GM23248 (cell line): ENCODE measurements at regions not wholly inside any gene's neighbourhood (a gene's known extent, or its start where the extent isn't known, plus 50 kb on each side); places are given as distances from the start of the nearest gene placed in this dataset.

Experiments
- EZH2 ChIP-seq: fragments of 200-600 bp; sonication (generic); IDR thresholded peaks from 2 replicates; pipeline ENCODE4 v1.6.1; 2018; ENCODE audit warnings: antibody characterized with exemption, mild to moderate bottlenecking; ENCODE audit not compliant: insufficient read depth, poor library complexity, severe bottlenecking
- EZH2phosphoT487 ChIP-seq: fragments of 200-600 bp; sonication (generic); IDR thresholded peaks from 2 replicates; pipeline ENCODE4 v1.6.1; 2018; ENCODE audit warnings: antibody characterized with exemption, moderate library complexity, mild to moderate bottlenecking, low read depth; ENCODE audit not compliant: insufficient read depth

DNA sequence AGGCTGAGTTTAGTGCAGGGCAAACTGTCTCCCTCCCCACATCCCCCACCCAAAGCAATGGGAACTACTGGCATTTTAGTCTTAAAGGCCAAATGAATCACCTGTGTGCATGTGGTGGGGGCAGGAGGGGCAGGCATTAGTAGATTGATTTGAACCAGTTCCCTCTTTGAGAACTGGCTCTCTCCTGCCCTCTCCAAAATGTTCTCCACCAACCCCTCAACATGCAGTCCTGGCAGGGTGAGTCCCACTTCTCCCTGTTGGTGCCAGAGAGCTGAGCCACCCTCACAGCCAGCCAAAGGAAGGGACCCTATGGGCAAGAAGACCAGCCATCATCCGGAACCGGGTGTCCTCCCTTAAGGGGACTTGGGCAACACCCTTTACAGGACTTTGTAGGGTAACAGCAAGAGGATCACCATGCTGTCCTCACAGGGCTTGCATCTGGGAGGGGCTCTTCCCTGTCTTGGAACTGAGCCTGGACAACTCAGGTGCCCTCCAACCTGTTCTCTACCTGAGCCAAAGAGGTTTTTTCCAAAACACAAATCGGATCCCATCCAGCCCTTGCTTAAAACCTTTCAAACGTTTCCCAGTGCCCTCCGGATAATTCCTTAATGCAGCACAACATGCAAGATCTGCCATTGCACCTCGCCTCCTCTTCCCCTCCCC is 80.6 kb downstream of the MRPL14 start:
- no peak for TF ChIP-seq EZH2phosphoT487
- TF ChIP-seq EZH2 = no peak
